T-helper 1 cell treated with Interleukin-12 subunit alpha and Interleukin-12 subunit beta and Interleukin-4 antibody, amounts not matched to agents 30 ng/mL and 1 ng/mL, for 36 hours (primary cell): ENCODE measurements at regions not wholly inside any gene's neighbourhood (a gene's known extent, or its start where the extent isn't known, plus 50 kb on each side); places are given as distances from the start of the nearest gene placed in this dataset.
"Not testable (repeated sequence)": the region's sequence is repeated elsewhere in the genome, so short reads cannot be mapped to it uniquely, and the experiment has no call there.

Source experiments
- intact Hi-C: fragments of 100-400 bp; cut with micrococcal nuclease; formaldehyde crosslinking; loops from one replicate; pipeline ENCODE4 v1.15.1; 2024

GRCh38 chr12:127169321-127170181, 1097.4 kb upstream of the TMEM132C start:
- intact Hi-C loops = loop anchor here (5.0 to 10.0 kb wide), 2 partner anchors 113 to 1655 kb away; partner anchors contain the start of gene SLC15A4

DNA sequence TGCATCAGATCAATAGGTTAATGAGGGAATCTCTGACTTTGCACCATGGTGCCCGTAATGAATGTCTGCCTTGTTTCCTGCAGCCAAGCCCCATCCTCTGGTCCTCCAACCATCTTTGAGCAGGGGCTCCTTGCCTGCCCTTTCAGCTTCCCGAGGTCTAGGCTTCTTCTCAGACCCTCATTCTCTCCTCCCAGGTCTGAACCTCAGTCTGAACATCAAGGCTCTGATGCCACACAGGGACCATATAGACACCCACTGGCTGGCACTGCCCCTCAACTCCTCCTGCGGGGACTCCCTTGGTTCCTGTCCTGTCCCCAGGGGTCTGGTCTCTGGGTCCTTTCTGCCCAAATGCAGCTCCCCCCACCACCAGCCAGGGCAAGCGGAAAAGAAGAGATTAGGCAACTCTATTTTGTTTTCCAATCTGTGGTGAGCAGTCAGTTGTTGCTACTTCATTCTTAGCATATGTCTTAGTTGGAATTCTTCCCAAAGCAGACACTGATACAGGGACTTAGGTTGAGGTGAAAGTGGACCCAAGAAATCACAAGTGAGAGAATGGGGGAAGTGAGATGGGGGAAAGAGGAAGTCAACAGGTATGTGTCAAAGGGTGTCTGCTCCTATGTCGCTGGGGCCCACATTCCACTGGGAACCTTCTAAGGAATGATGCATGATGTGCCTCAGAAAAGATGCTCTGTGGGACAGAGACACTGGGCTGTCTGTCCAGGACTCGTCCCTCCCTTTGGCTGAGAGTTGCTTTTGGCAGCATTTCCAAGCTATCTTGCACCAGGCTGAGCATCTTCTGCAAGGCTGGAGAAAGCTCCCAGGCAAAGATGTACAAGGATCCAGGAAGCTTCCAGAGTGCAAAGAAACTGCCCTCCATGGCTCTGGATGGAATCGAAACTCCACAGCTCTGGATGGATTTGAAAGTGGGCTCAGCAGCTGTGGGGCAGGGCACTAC, 1096.5 kb upstream of the TMEM132C start:
- intact Hi-C loops = no loop called here

- intact Hi-C loops = no loop called here
Observed at GRCh38 chr12:127172861-127173260, 1094.1 kb upstream of the TMEM132C start.

DNA sequence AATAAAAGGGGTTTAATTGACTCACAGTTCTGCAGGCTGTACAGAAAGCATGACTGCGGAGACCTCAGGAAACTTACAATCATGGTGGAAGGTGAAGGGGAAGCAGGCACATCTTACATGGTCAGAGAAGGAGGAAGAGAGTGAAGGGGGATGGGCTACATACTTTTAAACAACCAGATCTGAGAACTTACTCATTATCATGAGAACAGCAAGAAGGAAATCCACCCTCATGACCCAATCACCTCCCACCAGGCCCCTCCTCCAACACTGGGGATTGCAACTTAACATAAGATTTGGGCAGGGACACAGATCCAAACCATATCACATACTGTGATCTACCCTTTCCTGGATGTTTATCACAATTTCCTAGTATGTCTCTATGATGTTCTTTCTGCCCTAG, 1093.0 kb upstream of the TMEM132C start:
- intact Hi-C loops = not testable (repeated sequence)

GRCh38 chr12:127174881-127175280, 1092.1 kb upstream of the TMEM132C start:
- intact Hi-C loops = no loop called here

GRCh38 chr12:127175361-127175760, 1091.6 kb upstream of the TMEM132C start:
- intact Hi-C loops = no loop called here

DNA sequence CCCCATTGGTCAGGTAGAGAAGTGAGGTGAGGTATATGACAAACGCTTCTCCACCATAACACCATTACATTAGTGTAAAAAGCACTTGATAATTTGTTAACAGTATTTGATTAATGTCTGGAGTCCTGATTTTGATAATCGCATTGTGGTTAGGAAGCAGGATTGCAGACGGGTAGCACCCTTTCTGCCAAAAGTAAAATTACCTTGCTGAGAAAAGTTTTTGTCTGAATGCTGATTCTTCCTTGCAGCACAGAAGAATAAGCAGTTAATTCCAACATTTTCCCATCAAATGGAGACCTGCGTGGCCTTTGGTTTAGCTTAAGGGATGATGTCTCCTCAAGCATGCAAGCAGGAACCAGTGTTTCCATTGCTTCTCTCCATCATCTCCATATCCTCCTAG, 1090.2 kb upstream of the TMEM132C start:
- intact Hi-C loops = no loop called here

GRCh38 chr12:127178052-127178451, 1088.9 kb upstream of the TMEM132C start:
- intact Hi-C loops = no loop called here

GRCh38 chr12:127178463-127178862, 1088.5 kb upstream of the TMEM132C start:
- intact Hi-C loops = no loop called here

DNA sequence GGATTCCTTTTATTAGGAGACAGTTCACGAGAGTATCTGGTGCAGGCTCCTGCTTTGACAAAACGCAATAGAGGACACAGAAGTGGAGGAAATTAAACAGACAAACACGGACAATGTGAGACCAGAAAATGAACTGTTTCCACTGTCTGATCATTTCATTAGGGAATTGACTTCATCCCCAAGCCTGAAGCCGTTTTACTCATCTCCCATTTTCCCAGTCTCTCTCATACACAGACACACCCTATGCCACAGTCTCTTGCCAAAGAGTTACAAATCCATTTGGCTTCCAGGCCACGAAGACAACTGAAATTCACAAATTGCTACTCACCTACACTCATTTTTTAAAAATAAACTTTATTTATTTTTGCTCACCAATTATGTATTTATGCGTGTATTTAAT, 1087.8 kb upstream of the TMEM132C start:
- intact Hi-C loops = no loop called here

- intact Hi-C loops = no loop called here
Observed at GRCh38 chr12:127182018-127182417, 1085.0 kb upstream of the TMEM132C start.

DNA sequence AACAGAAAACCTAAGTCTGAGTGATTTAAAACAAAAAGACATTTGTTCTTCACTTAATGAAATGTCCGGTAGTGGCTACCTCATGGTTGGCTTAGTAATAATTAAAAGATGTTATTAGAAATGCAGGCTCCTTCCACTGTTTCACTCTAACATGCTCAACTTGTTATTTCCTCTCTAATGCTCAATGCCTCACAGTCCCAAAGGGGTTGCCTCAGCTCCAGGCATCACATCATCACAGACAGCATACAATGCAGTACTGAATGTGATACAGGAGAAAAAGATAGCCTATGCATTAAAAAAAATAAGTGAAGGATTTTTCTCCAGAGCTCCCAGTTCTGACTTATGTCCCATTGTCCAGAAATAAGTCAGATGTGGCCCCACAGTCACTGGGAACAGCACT, 1077.0 kb upstream of the TMEM132C start:
- intact Hi-C loops = no loop called here

- intact Hi-C loops = no loop called here
Observed at GRCh38 chr12:127191129-127191528, 1075.8 kb upstream of the TMEM132C start.

- intact Hi-C loops = no loop called here
Observed at GRCh38 chr12:127192391-127192790, 1074.6 kb upstream of the TMEM132C start.

DNA sequence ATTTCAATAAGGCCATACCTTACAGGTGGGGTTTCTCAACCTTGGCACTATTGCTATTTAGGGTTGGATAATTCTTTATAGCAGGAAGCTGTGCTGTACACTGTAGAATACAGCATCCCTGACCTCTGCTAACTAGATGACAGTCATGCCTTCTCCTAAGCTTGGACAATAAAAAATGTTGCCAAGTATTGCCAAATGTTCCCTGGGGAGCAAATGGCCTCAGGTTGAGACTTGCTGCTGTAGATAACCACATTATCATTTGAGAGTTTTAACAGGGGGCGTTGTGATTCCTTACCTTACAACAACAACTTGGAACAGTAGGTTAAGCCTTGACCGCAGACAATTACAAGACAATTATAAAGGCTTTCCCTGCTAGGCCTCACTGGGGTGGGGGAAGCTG, 1073.6 kb upstream of the TMEM132C start:
- intact Hi-C loops = no loop called here

DNA sequence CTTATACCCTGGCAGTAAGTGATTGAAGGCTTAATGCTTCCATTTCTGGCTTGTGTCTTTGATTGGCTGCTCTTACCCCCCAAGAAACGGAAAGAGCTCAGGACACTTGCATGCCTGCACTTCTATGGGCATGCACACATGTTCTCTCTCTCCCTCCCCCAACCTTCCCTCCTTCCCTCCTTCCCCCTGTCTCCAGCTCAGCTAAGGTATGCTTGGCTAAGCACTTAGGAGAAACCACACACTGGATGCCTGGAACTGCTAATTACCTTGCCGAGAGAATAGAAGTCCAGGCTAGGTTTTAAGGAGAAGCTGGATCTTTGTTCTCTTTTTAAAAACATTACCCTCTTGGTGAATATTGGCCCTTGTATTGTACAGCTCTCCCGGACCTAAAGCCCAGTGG, 1072.8 kb upstream of the TMEM132C start:
- intact Hi-C loops = no loop called here

GRCh38 chr12:127205781-127206555, 1061.0 kb upstream of the TMEM132C start:
- intact Hi-C loops = no loop called here

GRCh38 chr12:127209318-127209717, 1057.7 kb upstream of the TMEM132C start:
- intact Hi-C loops = no loop called here

DNA sequence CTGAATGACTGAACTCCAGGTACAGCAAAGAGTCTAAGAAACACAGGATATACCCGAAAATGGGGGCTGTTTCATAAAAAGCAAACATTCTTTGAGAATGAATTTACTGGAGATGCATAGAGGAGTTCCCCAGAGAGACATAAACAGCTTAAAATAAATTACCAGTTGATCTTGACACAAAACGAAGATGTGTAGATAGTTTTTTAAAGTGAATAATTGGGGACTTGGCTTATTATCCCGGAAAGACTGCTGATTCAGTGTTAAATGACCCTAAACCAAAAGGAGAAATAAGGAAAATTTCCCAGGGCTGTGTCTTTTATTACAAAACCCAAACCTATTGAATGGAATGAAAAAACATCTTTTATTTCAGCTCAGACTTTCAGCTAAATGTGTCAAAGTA, 1052.8 kb upstream of the TMEM132C start:
- intact Hi-C loops = no loop called here

- intact Hi-C loops = no loop called here
Observed at GRCh38 chr12:127223011-127223410, 1044.0 kb upstream of the TMEM132C start.

DNA sequence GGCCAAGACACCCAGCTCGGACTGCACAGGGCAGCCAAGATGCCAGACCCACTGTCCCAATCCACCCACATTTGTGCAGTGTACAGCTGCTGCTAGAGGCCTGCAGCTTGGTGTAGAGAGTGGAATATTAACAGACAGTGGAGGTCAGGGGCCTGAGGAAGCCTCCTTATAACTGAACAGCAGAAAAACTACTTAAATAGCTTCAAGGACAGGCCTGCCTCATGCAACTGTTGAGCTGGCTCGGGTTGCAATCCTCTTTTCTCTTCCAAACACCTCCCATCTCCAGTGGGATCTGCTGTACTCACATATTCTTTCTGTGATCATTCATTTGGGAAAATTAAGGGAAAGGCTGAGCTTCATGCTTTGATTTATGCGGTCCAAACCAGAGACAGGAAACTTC, 1043.2 kb upstream of the TMEM132C start:
- intact Hi-C loops = no loop called here
